HG03571 (cell line): ENCODE measurements at regions not wholly inside any gene's neighbourhood (a gene's known extent, or its start where the extent isn't known, plus 50 kb on each side); places are given as distances from the start of the nearest gene placed in this dataset.
"Not testable (repeated sequence)": the region's sequence is repeated elsewhere in the genome, so short reads cannot be mapped to it uniquely, and the experiment has no call there.

ENCODE experiments used
- ATAC-seq: cut with Tn5 transposase; IDR thresholded peaks from one replicate; pipeline ENCODE4 v1.9.1; 2021; ENCODE audit not compliant: unreplicated experiment

DNA sequence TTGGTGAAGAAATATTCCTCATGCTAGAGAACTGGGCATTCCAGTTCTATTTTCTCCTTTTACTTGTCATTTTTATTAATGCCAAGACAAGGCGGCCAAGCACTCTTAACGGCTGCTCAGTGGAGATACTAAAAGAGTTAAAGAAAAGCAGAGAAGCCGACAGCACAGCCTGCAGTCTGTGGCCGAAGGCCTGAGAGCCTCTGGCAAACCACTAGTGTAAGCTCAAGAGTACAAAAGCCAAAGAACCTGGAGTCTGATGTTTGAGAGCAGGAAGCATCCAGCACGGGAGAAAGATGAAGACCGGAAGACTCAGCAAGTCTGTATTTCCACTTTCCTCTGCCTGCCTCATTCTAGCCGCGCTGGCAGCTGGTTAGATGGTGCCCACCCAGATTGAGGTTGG, 167.1 kb upstream of the FUT9 start:
- ATAC-seq: no peak

DNA sequence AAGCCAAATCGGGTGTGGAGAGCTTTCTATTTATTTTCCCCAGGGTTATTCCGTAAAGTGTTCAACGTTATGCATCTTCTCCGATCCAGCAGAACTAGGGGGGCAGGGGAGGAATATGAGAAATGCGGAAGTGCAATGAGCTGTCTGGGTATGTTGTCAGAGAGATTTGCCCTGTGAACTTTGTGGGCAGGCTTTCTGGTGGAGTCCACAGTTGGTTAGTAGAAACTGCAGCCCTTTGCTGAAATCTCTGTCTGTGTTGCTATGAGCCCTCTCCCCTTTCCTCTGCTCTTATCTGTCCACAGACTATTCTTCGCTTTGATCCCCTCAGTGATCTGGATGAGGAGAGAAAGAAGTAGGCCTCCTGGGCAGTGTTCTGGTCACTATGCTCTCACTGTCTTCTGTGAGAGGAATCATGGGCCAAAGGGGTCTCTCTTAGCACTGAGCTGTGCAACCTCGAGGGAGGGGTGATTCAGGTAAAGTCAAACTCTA, 158.9 kb upstream of the FUT9 start:
- no peak for ATAC-seq

DNA sequence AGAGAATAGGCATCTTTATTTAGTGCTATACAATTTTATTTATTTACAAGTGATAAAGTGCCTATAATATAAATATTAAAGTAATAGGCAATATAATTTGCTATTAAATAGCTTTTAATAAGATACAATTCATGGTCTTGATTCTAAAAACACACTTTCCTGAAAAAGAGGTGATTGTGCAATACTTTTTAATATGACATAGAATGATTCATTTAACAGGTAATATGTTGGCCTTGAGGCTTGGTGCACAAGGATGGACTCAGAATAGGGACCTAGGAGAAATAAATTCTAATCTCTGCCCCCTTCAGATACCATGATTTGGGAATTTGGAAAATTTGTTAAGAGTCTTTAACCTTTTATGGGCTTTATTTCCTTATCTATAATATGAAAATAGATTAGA, 149.9 kb upstream of the FUT9 start:
- ATAC-seq: no peak

DNA sequence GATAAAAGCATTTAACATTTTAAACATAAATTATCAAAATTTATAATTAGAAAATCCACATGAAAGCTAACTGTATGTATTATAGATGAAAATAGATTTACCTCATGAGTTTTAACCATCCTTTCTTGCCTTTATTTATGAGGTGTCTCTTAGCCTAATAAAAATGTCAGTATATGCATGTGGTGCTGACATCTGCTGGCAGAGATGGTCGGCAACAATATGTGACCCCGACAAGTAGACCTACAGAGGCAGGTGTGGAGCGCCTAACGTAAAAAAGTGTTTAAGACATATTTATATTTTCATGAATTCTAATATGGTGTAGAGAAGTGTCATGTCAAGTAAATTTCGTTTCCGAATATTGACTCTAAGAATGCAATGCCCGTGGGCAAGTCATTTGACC, 149.0 kb upstream of the FUT9 start:
- no peak for ATAC-seq

DNA sequence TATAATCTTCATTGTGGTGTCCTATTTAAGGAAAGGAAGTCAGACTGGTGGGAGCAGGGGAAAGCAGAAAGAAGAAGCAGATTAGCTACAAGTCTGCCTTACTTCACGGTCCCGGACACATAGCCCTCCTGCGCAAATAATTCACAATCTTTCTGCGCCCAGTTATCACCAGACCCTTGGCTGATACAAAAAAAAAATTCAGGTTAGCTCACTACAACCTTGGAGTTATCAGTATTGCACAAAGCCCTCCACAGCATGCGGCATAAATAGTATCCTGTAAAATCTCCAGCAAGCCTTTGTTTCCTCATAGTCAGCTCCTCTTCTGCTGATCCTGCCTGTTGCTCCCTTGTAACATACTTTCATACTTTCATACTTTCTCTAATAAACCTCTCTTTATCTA, 148.6 kb upstream of the FUT9 start:
- ATAC-seq: no peak

DNA sequence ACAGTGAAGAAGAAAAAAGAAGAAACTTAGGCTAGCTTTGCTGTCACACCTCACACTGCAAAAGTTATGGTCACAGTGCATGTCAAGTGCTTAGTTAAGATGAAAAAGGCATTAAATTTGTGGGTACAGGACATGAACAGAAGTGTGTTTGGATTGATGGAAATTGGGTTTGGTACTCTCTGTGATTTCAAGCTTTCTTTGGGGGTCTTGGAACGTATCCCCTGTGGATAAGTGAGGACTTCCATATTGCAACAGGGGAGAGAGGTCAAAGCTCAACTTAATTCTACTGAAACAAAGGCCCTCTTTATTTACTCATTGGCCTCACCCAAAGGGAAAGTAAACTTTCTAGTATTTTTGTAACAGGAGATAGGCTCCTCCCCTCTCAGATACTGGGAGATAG, 138.3 kb upstream of the FUT9 start:
- no peak for ATAC-seq

DNA sequence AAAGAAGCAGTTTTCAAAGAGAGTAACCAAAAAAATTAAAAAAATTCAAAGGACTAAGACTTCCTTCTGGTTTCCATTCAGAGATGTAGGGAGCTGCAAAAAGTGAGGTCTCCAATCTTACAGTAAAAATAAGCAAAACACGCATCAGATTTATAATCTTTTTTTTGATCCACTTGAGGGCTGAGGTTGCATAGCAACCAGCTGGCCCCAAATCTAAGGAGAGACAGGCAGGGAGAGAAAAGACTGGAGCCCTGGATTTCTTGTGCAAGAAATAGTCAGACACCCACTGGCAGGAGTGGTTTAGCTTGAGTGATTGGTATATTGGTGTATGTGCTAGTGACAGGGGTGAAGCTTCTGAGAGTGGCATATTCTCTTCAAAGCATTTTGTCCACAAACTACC, 135.9 kb upstream of the FUT9 start:
- no peak for ATAC-seq

DNA sequence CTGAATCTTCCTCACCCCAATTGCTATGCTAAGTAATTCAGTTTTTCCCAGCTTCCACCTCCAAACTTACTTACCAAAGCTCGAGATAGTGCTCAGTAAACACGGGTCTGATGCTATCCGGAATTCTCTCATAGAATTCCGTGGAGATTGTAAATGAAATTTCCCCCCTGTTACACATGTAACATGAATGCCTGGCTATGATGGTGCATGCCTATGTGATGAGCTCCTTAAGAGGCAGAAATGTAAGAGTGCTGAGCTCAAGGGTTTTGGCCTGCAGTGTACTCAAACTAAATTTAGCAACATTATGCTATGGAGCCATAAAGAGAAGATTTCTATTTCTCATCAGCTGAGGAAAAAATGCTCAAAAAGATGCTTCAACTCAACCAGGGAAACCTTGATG, 133.4 kb upstream of the FUT9 start:
- no peak for ATAC-seq

DNA sequence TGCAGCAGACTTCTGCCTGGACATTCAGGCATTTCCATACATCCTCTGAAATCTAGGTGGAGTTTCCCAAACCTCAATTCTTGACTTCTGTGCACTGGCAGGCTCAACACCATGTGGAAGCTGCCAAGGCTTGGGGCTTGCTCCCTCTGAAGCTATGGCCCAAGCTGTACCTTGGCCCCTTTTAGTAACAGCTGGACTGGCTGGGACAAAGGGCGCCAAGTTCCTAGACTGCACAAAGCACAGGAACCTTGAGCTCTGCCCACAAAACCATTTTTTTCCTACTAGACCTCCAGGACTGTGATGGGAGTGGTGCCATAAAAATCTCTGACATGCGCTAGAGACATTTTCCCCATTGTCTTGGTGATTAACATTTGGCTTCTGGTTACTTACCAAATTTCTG, 127.1 kb upstream of the FUT9 start:
- not testable (repeated sequence) for ATAC-seq

DNA sequence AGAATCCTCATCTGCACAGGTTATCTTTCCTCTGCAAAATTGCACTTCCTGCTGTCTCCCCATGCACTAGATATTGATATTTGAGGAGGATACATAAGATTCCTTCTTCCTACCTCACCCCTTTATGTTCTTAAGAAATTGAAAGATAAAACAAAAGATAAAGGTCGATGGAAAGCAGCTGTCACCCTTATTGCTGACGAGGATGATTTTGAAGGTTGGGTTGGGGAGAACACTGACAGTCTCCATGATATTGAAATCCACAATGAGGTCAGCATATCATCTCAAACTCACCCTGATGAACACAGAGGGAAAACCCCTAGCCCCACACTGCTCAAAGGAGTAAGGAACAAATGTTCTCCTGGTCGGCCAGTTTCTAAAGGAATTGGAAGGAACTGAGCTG, 110.6 kb upstream of the FUT9 start:
- ATAC-seq: no peak

DNA sequence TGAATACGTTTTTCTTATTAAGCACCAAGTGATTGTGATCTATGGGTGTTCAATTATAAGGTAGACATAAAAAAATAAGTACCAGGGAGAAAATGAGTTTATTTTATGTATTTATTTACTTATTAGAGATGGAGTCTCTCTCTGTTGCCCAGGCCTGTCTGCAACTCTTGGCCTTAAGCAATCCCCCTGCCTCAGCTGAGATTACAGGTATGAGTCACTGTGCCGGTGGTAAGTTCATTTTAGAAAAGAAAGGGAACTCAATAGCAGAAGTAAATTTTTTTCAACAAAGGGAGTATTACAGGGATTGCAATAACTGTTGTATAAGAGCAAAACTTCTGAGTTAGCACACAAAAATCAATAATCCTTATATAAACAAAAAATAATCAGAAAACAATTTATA, 98.7 kb upstream of the FUT9 start:
- no peak for ATAC-seq

DNA sequence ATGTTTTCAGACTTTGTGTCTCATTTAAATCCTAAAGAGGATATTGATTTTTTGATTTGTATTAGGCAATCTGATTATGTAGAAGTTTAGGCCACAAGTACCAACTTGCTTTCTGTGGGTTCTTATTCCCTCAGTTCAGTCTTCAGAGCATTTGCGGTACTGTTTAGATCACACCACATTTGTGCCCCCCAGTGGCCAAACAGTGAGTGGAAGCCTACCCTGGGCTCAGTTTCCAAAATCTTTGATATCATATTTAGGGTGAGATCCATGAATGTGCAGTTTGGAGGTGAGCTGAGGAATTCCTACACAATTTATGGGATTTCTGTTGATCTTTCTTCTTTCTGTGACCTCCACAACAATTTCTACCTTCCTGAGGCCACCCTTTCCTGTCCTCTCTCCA, 92.3 kb upstream of the FUT9 start:
- ATAC-seq: no peak

DNA sequence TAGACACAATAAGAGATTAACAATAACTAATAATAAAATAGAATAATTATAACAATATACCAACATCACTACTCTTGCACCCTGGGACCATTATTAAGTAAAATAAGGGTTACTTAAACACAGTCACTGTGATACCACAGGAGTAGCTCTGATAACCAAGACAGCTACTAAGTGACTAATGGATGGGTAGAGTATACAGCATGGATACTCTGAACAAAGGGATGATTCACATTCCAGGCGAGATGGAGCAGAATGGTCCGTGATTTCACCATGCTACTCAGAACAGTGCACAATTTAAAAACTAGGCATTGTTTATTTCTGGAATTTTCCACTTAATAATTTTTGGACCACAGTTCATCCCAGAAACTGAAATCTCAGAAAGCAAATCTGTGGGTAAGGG, 80.0 kb upstream of the FUT9 start:
- no peak for ATAC-seq

DNA sequence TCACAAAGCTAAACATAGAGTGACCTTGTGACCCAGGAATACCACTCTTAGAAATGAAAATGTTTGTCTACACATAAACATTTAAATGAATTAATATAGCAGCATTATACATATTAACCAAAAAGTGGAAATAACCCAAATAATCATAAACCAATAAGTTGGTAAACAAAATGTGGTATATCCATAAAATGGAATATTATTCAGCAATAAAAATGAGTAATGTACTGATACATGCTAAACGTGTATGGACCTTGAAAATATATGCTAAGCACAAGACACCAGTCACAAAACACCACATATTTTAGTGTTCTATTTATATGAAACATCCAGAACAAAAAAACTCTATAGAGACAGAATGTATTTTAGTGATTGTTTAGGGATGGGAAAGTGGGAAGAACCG, 68.9 kb upstream of the FUT9 start:
- no peak for ATAC-seq

DNA sequence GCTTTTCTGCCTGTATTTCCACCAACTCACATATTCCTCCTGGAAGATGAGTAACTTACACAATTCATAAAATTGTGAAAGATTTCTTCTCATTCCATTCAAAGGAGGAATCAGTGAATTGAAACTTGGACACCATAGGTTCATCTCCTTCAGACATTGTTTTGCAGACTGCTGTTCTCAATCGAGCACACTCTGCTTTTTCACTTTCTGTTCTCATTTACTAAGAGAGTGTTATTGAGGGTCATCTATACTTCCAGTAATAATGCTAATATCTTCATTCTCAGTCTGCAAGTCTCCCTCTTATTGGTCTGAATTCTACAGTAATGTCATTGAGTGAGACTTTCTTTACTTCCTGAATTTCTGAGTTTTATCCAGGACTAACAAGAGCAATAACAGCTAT, 67.5 kb upstream of the FUT9 start:
- ATAC-seq: no peak

DNA sequence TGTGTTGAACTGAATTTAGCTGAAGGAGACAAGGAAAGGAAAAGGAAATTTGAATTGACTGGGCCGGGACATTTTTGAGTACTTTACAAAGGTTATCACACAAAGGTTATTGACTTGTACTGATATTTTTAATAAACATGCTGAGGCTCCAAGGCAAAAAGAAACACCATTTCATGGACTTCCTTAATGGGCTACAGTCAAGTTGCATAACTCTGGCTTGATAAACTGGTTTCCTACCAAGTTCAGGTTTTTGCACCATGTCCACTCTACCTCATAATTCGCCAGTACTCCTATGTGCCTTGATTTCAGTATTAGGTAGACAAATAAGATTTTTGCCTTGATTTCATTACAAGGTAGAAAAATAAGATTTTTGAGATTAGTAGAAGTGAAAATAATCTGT, 65.8 kb upstream of the FUT9 start:
- no peak for ATAC-seq

DNA sequence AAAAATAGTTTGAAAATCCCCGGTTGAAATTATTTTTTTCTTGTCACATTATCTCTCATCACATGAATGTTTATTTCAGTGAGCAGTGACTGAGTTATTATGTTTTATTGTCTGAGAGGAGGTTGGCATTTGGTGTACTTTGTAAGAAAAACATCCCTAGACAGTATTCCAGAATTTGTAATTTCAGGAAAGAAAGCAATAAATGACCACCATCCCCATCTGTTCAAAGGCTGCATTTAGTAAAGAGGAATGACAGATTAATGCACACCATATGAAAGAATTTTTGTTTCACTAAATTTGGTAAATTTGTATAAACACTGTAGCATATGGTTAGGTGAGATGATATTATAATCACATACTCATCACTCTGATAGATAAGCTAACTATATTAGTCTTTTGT, 57.1 kb upstream of the FUT9 start:
- ATAC-seq: no peak

DNA sequence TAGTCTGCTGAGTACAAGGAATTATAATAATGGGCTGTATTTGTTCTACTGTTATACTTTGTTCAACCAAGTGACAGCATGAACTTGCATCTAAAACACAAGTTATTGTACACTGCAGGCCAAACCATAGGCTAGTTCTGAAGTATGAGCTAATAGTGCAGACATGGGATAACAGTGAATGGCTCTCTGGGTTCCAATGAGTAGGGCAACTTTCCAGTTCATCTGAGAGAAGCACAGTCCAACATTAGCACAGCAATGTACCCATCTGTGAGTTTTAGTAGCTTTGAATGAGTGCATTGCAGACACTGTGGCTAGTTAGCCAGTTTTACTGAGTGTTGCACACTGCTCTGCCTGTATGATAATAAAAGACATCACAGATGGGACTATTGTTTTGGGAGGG, 56.5 kb upstream of the FUT9 start:
- ATAC-seq: no peak
